Osteoblast (primary cell): ENCODE measurements at regions not wholly inside any gene's neighbourhood (a gene's known extent, or its start where the extent isn't known, plus 50 kb on each side); places are given as distances from the start of the nearest gene placed in this dataset.

ENCODE experiments used
- DNase-seq: peaks from one replicate; pipeline ENCODE4 v3.0.0; 2011; ENCODE audit warnings: low spot score, mixed read lengths; ENCODE audit not compliant: insufficient read length; ENCODE audit errors: missing footprints
- H2AFZ ChIP-seq: 2 replicates; pipeline ENCODE4 v1.6.0; 2011; ENCODE audit warnings: mild to moderate bottlenecking, low read length
- H3K27ac ChIP-seq: 2 replicates; pipeline ENCODE4 v1.5.1; 2011; ENCODE audit warnings: mild to moderate bottlenecking, low read depth, low read length, moderate library complexity
- H3K27me3 ChIP-seq: 2 replicates; pipeline ENCODE4 v1.6.0; 2012; ENCODE audit warnings: mild to moderate bottlenecking, control low read depth, inconsistent platforms, low read length, moderate library complexity; ENCODE audit not compliant: insufficient read depth
- H3K36me3 ChIP-seq: 2 replicates; pipeline ENCODE4 v1.5.1; 2011; ENCODE audit warnings: mild to moderate bottlenecking, low read length, control low read depth, moderate library complexity; ENCODE audit not compliant: insufficient read depth
- H3K4me1 ChIP-seq: 2 replicates; pipeline ENCODE4 v1.5.1; 2011; ENCODE audit warnings: mild to moderate bottlenecking, low read length, control low read depth, moderate library complexity; ENCODE audit not compliant: insufficient read depth
- H3K4me2 ChIP-seq: 2 replicates; pipeline ENCODE4 v1.6.0; 2011; ENCODE audit warnings: mild to moderate bottlenecking, low read length; ENCODE audit not compliant: insufficient read depth
- H3K4me3 ChIP-seq: fragments of 200-600 bp; sonication (generic); 3 replicates; pipeline ENCODE4 v1.5.1; 2012; ENCODE audit warnings: mild to moderate bottlenecking, low read length, inconsistent platforms; ENCODE audit not compliant: insufficient read depth
- H3K79me2 ChIP-seq: 2 replicates; pipeline ENCODE4 v1.6.0; 2012; ENCODE audit warnings: mild to moderate bottlenecking, low read length, control low read depth, inconsistent platforms; ENCODE audit not compliant: insufficient read depth
- H3K9me3 ChIP-seq: 2 replicates; pipeline ENCODE4 v1.5.1; 2011; ENCODE audit warnings: low read depth, low read length, control low read depth
- H4K20me1 ChIP-seq: 2 replicates; pipeline ENCODE4 v1.6.0; 2012; ENCODE audit warnings: mild to moderate bottlenecking, low read length, control low read depth; ENCODE audit not compliant: insufficient read depth
- TF ChIP-seq, protein P1 (sequence below): IDR thresholded peaks from 2 replicates; pipeline ENCODE4 v1.5.1; 2011; ENCODE audit warnings: mild to moderate bottlenecking, low read depth, low read length, moderate library complexity; ENCODE audit errors: extremely low read depth

DNA sequence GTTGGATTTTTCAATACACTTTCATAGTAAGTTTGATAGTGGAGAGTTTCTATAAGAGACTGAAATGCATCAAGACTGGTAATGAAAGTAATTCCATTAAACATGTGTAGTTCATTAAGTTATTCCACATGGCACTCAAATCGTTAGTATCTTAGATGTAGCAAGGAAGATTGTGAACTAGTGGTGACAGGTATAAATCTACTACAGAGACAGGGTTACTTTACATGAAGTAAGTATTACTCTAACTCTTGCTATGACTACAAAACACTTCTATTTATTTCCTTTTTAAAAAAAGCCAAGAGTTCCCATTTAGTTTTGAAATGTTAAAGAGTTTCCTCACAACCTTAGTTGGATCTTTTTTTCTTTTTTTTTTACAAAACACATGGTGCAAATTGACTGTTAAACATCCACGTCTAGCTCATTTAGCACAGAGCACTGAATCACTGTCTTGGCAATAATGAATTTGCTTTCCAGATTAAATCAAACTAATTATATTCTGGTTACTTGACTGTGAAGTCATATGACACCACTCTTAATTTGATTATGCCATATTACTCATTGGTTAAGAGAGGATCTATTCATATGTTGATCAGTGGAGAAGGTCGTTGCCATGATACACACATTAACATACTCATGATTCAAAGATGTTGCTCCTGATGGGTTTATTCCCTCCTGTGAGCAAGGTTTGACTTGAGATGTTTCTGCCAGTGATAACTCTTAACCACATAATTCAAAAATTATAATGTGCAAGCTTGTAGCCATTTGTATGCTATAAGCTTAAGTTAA, 644.8 kb downstream of the EFNA5 start:
- Histone ChIP-seq H4K20me1 (no peaks in the 10 kb centered on the region), H3K4me3 (no peak overlapping the region), H3K9me3 (no peaks in the 10 kb centered on the region)

DNA sequence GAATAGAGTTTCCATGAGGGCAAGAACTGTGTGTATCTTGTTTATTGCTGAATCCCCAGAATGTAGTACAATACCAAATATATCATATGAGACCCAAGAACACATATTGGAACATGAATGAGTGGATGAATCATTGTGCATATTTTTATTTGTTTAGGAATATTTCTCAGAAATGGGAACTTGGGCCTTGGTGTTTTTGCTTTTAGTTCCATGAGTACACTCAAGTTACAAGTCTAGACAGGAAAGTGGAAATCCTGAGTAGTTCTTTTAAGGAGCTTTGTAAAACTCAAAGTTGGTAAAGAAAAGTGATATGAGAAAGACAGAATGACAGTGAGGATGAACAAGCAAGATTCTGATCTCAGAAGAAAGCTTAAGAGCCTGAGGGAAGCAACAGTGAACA, 647.0 kb downstream of the EFNA5 start:
- DNase-seq = peak; percentile 11

More for the DNA sequence above, 644.8 kb downstream of the EFNA5 start:
- H3K27ac ChIP-seq = no peak overlapping the region
- H3K36me3 ChIP-seq = no peaks in the 10 kb centered on the region
- H3K4me1 ChIP-seq = no peaks in the 10 kb centered on the region
- H3K4me2 ChIP-seq = no peak overlapping the region
- H3K27me3 ChIP-seq = no peaks in the 10 kb centered on the region
- TF ChIP-seq, protein P1, sequence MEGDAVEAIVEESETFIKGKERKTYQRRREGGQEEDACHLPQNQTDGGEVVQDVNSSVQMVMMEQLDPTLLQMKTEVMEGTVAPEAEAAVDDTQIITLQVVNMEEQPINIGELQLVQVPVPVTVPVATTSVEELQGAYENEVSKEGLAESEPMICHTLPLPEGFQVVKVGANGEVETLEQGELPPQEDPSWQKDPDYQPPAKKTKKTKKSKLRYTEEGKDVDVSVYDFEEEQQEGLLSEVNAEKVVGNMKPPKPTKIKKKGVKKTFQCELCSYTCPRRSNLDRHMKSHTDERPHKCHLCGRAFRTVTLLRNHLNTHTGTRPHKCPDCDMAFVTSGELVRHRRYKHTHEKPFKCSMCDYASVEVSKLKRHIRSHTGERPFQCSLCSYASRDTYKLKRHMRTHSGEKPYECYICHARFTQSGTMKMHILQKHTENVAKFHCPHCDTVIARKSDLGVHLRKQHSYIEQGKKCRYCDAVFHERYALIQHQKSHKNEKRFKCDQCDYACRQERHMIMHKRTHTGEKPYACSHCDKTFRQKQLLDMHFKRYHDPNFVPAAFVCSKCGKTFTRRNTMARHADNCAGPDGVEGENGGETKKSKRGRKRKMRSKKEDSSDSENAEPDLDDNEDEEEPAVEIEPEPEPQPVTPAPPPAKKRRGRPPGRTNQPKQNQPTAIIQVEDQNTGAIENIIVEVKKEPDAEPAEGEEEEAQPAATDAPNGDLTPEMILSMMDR = no peak
- H3K79me2 ChIP-seq = no peaks in the 10 kb centered on the region
- DNase-seq = no peak
- no peak overlapping the region for H2AFZ ChIP-seq

DNA sequence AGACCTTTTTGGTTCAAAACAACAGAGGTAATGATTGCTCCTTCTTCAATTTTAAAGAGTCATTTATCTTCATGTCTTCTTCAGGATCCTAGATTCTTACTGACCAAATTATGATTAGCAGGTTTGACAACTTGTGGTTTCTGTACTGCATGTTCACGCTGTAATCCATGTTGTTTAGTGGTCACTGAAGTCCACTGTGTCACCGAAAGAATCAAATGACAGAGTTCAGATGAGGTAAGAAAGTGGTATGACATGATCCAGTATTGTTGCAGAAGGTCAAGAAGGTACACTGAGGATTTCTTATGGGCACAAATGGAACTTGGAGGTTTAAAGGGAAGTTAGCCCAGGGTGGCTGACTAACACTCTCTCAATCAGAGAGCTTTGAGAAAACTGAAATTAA, 649.2 kb downstream of the EFNA5 start:
- no peak overlapping the region for H3K27ac ChIP-seq
- H2AFZ ChIP-seq = no peak overlapping the region
- no peaks in the 10 kb centered on the region for H4K20me1 ChIP-seq
- H3K27me3 ChIP-seq = no peaks in the 10 kb centered on the region
- H3K36me3 ChIP-seq = no peaks in the 10 kb centered on the region
- no peaks in the 10 kb centered on the region for H3K79me2 ChIP-seq
- no peak overlapping the region for H3K4me2 ChIP-seq
- H3K4me3 ChIP-seq = no peak overlapping the region
- H3K4me1 ChIP-seq = no peaks in the 10 kb centered on the region
- no peak for DNase-seq
- no peaks in the 10 kb centered on the region for H3K9me3 ChIP-seq
- TF ChIP-seq, protein P1 = no peak

More for the DNA sequence above, 647.0 kb downstream of the EFNA5 start:
- Histone ChIP-seq H3K27ac (no peak overlapping the region), H2AFZ (no peak overlapping the region), H3K79me2 (no peaks in the 10 kb centered on the region), H4K20me1 (no peaks in the 10 kb centered on the region), H3K4me2 (no peak overlapping the region), H3K36me3 (no peaks in the 10 kb centered on the region), H3K4me1 (no peaks in the 10 kb centered on the region), H3K4me3 (no peak overlapping the region), H3K27me3 (no peaks in the 10 kb centered on the region), H3K9me3 (no peaks in the 10 kb centered on the region)
- TF ChIP-seq, protein P1 = no peak

DNA sequence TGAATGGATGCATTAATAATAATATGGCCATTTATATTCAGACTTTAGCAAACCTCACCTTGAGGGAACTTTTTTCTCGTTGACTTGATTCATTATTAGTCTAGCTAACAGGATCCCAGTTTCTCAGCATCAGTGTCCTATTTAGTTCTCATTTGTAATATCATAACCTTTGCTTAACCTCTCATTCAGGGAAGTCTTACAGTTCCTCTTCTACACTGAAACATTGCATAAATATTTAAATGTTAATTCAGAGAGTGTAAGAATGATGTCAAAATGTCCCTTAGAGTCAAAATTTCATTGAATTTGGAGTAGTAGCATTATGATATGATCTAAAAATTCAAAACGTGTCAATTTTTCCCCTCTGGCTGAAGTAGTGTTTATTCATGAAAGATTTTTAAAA, 650.1 kb downstream of the EFNA5 start:
- no peak overlapping the region for H3K4me3 ChIP-seq
- H3K4me1 ChIP-seq = no peaks in the 10 kb centered on the region
- no peaks in the 10 kb centered on the region for H4K20me1 ChIP-seq
- no peaks in the 10 kb centered on the region for H3K36me3 ChIP-seq
- H2AFZ ChIP-seq = no peak overlapping the region
- no peak overlapping the region for H3K4me2 ChIP-seq
- H3K27me3 ChIP-seq = no peaks in the 10 kb centered on the region
- no peaks in the 10 kb centered on the region for H3K9me3 ChIP-seq
- no peak for DNase-seq
- H3K79me2 ChIP-seq = no peaks in the 10 kb centered on the region
- H3K27ac ChIP-seq = no peak overlapping the region
- TF ChIP-seq, protein P1 = no peak
